Cardiac muscle cell (in vitro differentiated cells and primary cell): ENCODE measurements at regions not wholly inside any gene's neighbourhood (a gene's known extent, or its start where the extent isn't known, plus 50 kb on each side); places are given as distances from the start of the nearest gene placed in this dataset.
"Not testable (repeated sequence)": the region's sequence is repeated elsewhere in the genome, so short reads cannot be mapped to it uniquely, and the experiment has no call there.

ENCODE experiments used
- DNase-seq, 2 donors: peaks; one replicate each; pipeline versions ENCODE4 v3.0.0 to v3.0.0-alpha.2; 2010 to 2017; ENCODE audit warnings: low read depth in 1 of 2, low spot score in 1 of 2
- H3K27ac ChIP-seq: fragments of 200-600 bp; sonication (generic); 2 replicates; pipeline ENCODE4 v1.5.1; 2016
- H3K27me3 ChIP-seq: fragments of 200-600 bp; sonication (generic); 2 replicates; pipeline ENCODE4 v1.6.0; 2016; ENCODE audit warnings: control low read depth
- H3K36me3 ChIP-seq: fragments of 200-600 bp; sonication (generic); 2 replicates; pipeline ENCODE4 v1.5.1; 2016; ENCODE audit warnings: control low read depth
- H3K4me1 ChIP-seq: fragments of 200-600 bp; sonication (generic); 2 replicates; pipeline ENCODE4 v1.8.1; 2017; ENCODE audit warnings: low read depth, mild to moderate bottlenecking, mixed run types
- H3K4me3 ChIP-seq: fragments of 200-600 bp; sonication (generic); 2 replicates; pipeline ENCODE4 v1.5.1; 2016; ENCODE audit warnings: mild to moderate bottlenecking
- H3K9me3 ChIP-seq: fragments of 200-600 bp; sonication (generic); 2 replicates; pipeline ENCODE4 v1.5.1; 2017; ENCODE audit warnings: low read depth, mild to moderate bottlenecking, control low read depth
- CTCF ChIP-seq: IDR thresholded peaks from 2 replicates; pipeline ENCODE4 v1.5.1; 2012; ENCODE audit warnings: low read depth, mild to moderate bottlenecking, low read length

GRCh38 chr3:36648241-36649034, 115.9 kb downstream of the DCLK3 start:
- Histone ChIP-seq H3K9me3 (no peaks in the 10 kb centered on the region), H3K27ac (no peak overlapping the region), H3K36me3 (no peaks in the 10 kb centered on the region), H3K27me3 (no peaks in the 10 kb centered on the region), H3K4me1 (no peaks in the 10 kb centered on the region), H3K4me3 (no peak overlapping the region)
- peak in 1 of 2 donors; percentile 81 for DNase-seq
- no peak for TF ChIP-seq CTCF

GRCh38 chr3:36647423-36647853, 116.9 kb downstream of the DCLK3 start:
- TF ChIP-seq CTCF = no peak
- H3K36me3 ChIP-seq = no peaks in the 10 kb centered on the region
- no peak overlapping the region for H3K4me3 ChIP-seq
- H3K27ac ChIP-seq = no peak overlapping the region
- no peaks in the 10 kb centered on the region for H3K4me1 ChIP-seq
- no peaks in the 10 kb centered on the region for H3K27me3 ChIP-seq
- DNase-seq = peak in 1 of 2 donors; percentile 18
- no peaks in the 10 kb centered on the region for H3K9me3 ChIP-seq

GRCh38 chr3:36643192-36643591, 121.2 kb downstream of the DCLK3 start:
- Histone ChIP-seq H3K36me3 (no peaks in the 10 kb centered on the region), H3K9me3 (no peaks in the 10 kb centered on the region), H3K4me3 (no peak overlapping the region), H3K27ac (no peak overlapping the region), H3K27me3 (no peaks in the 10 kb centered on the region), H3K4me1 (no peaks in the 10 kb centered on the region)
- no peak for TF ChIP-seq CTCF
- DNase-seq = no peak

DNA sequence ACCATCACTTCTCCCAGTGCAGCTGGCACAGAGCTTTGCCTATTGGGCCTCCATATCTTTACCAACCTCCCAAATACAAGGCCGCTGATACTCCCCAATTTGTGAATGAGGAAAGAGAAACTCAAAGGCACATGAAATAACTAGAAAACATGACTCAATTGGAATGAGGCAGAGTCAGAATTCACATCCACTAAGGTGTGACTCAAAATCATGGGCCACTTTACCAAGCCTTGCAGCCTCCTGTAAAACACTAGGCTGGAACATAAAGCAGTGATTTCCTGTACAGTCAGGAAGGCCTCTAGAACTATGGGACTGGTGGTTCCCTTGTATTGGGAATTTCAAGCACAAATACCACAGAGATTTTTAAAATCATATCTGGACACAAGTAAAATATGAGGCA, 128.6 kb downstream of the DCLK3 start:
- no peak overlapping the region for H3K4me3 ChIP-seq
- TF ChIP-seq CTCF = no peak
- H3K27me3 ChIP-seq = no peaks in the 10 kb centered on the region
- H3K4me1 ChIP-seq = no peaks in the 10 kb centered on the region
- no peak for DNase-seq
- no peaks in the 10 kb centered on the region for H3K9me3 ChIP-seq
- no peaks in the 10 kb centered on the region for H3K36me3 ChIP-seq
- H3K27ac ChIP-seq = no peak overlapping the region

- not testable (repeated sequence) for H3K27ac ChIP-seq, H3K9me3 ChIP-seq, DNase-seq, H3K4me1 ChIP-seq, H3K36me3 ChIP-seq, H3K4me3 ChIP-seq, H3K27me3 ChIP-seq
Measured at GRCh38 chr3:36633897-36634296, 130.5 kb downstream of the DCLK3 start.

GRCh38 chr3:36633060-36633459, 131.3 kb downstream of the DCLK3 start:
- Histone ChIP-seq H3K27ac (no peak overlapping the region), H3K4me3 (no peak overlapping the region), H3K27me3 (no peaks in the 10 kb centered on the region), H3K9me3 (no peaks in the 10 kb centered on the region), H3K36me3 (no peaks in the 10 kb centered on the region), H3K4me1 (no peaks in the 10 kb centered on the region)
- no peak for TF ChIP-seq CTCF
- DNase-seq = no peak
